ENCODE measurements at regions not wholly inside any gene's neighbourhood (a gene's known extent, or its start where the extent isn't known, plus 50 kb on each side); places are given as distances from the start of the nearest gene placed in this dataset.
"Not testable (repeated sequence)": the region's sequence is repeated elsewhere in the genome, so short reads cannot be mapped to it uniquely, and the experiment has no call there.

GRCh38 chr6:130715058-130715457, 112.1 kb upstream of the SMLR1 start:
- no peak for DNase-seq (ENCODE audit: low read depth in 2 of 2)

- no peak for DNase-seq (ENCODE audit: low read depth in 2 of 2)
Observed at GRCh38 chr6:130716466-130716865, 110.7 kb upstream of the SMLR1 start.

GRCh38 chr6:130717657-130718056, 109.5 kb upstream of the SMLR1 start:
- DNase-seq (ENCODE audit: low read depth in 2 of 2) = no peak

- DNase-seq (ENCODE audit: low read depth in 2 of 2) = no peak
Observed at GRCh38 chr6:130720076-130720715, 107.0 kb upstream of the SMLR1 start.

GRCh38 chr6:130724089-130724488, 103.1 kb upstream of the SMLR1 start:
- DNase-seq (ENCODE audit: low read depth in 2 of 2) = no peak

GRCh38 chr6:130725551-130725950, 101.7 kb upstream of the SMLR1 start:
- no peak for DNase-seq (ENCODE audit: low read depth in 2 of 2)

GRCh38 chr6:130728064-130728463, 99.1 kb upstream of the SMLR1 start:
- not testable (repeated sequence) for DNase-seq (ENCODE audit: low read depth in 2 of 2)

GRCh38 chr6:130730600-130730999, 96.6 kb upstream of the SMLR1 start:
- no peak for DNase-seq (ENCODE audit: low read depth in 2 of 2)

- no peak for DNase-seq (ENCODE audit: low read depth in 2 of 2)
Observed at GRCh38 chr6:130734161-130734560, 93.0 kb upstream of the SMLR1 start.

- DNase-seq (ENCODE audit: low read depth in 2 of 2) = no peak
Observed at GRCh38 chr6:130740308-130740707, 86.9 kb upstream of the SMLR1 start.

- no peak for DNase-seq (ENCODE audit: low read depth in 2 of 2)
Observed at GRCh38 chr6:130742131-130742681, 85.0 kb upstream of the SMLR1 start.

GRCh38 chr6:130743175-130743574, 84.0 kb upstream of the SMLR1 start:
- no peak for DNase-seq (ENCODE audit: low read depth in 2 of 2)

GRCh38 chr6:130744576-130745366, 82.4 kb upstream of the SMLR1 start:
- DNase-seq (ENCODE audit: low read depth in 2 of 2) = no peak

GRCh38 chr6:130748041-130748440, 79.2 kb upstream of the SMLR1 start:
- DNase-seq (ENCODE audit: low read depth in 2 of 2) = no peak

- no peak for DNase-seq (ENCODE audit: low read depth in 2 of 2)
Observed at GRCh38 chr6:130749402-130749801, 77.8 kb upstream of the SMLR1 start.

- no peak for DNase-seq (ENCODE audit: low read depth in 2 of 2)
Observed at GRCh38 chr6:130752267-130752666, 74.9 kb upstream of the SMLR1 start.

- DNase-seq (ENCODE audit: low read depth in 2 of 2) = no peak
Observed at GRCh38 chr6:130754786-130755367, 72.3 kb upstream of the SMLR1 start.

GRCh38 chr6:130755368-130756034, 71.7 kb upstream of the SMLR1 start:
- no peak for DNase-seq (ENCODE audit: low read depth in 2 of 2)

- DNase-seq (ENCODE audit: low read depth in 2 of 2) = no peak
Observed at GRCh38 chr6:130756824-130757223, 70.4 kb upstream of the SMLR1 start.

GRCh38 chr6:130758813-130759212, 68.4 kb upstream of the SMLR1 start:
- no peak for DNase-seq (ENCODE audit: low read depth in 2 of 2)

GRCh38 chr6:130760006-130760405, 67.2 kb upstream of the SMLR1 start:
- no peak for DNase-seq (ENCODE audit: low read depth in 2 of 2)

- DNase-seq (ENCODE audit: low read depth in 2 of 2) = no peak
Observed at GRCh38 chr6:130761286-130761685, 65.9 kb upstream of the SMLR1 start.

All from activated CD8-positive, alpha-beta memory T cell treated with anti-CD3 and anti-CD28 coated beads for 4 hours (primary cell).